H1 (cell line): ENCODE measurements at regions not wholly inside any gene's neighbourhood (a gene's known extent, or its start where the extent isn't known, plus 50 kb on each side); places are given as distances from the start of the nearest gene placed in this dataset.

Experiments
- CTCF ChIA-PET: fragments of 300-600 bp; sonication (Branson Sonifier 250); formaldehyde crosslinking; loops from one replicate; lab custom pipeline; 2021; ENCODE audit not compliant: partially characterized antibody; lab: Charles Lee
- POLR2A ChIA-PET: fragments of 300-600 bp; sonication (Branson Sonifier 250); formaldehyde crosslinking; loops from one replicate; lab custom pipeline; 2021; ENCODE audit warnings: inconsistent platforms; ENCODE audit not compliant: partially characterized antibody; lab: Charles Lee
- DNase-seq, 2 experiments: peaks; one replicate each; pipeline versions ENCODE4 v3.0.0 to v3.0.0-alpha.2; 2010 to 2022; ENCODE audit warnings: low spot score in 2 of 2, low read depth in 1 of 2, mixed read lengths in 1 of 2
- FAIRE-seq: peaks from 2 replicates; lab custom pipeline; 2011; peaks lifted over from hg19 to GRCh38; lab: Jason Lieb, UNC
- H2AFZ ChIP-seq: 2 replicates; pipeline ENCODE4 v1.8.1; 2012; ENCODE audit warnings: low read length, inconsistent platforms
- H2AK5ac ChIP-seq: 2 replicates; pipeline ENCODE4 v1.6.1; 2013; ENCODE audit warnings: low read depth, low read length
- H2BK120ac ChIP-seq: replicated peaks from 2 replicates; pipeline ENCODE3; 2013; ENCODE audit warnings: low read depth, low read length, inconsistent platforms
- H2BK12ac ChIP-seq: 2 replicates; pipeline ENCODE4 v1.6.1; 2013; ENCODE audit warnings: low read depth, low read length
- H2BK15ac ChIP-seq: 2 replicates; pipeline ENCODE4 v1.6.1; 2013; ENCODE audit warnings: low read length
- H2BK20ac ChIP-seq: 2 replicates; pipeline ENCODE4 v1.6.1; 2013; ENCODE audit warnings: low read length
- H2BK5ac ChIP-seq: 2 replicates; pipeline ENCODE4 v1.6.1; 2013; ENCODE audit warnings: low read depth, low read length
- H3K14ac ChIP-seq: 2 replicates; pipeline ENCODE4 v1.6.1; 2013; ENCODE audit warnings: inconsistent platforms; ENCODE audit not compliant: insufficient read length
- H3K18ac ChIP-seq: 2 replicates; pipeline ENCODE4 v1.6.1; 2013; ENCODE audit warnings: low read length; ENCODE audit errors: extremely low read depth
- H3K23ac ChIP-seq: 2 replicates; pipeline ENCODE4 v1.6.1; 2013; ENCODE audit warnings: inconsistent platforms; ENCODE audit not compliant: insufficient read length
- H3K23me2 ChIP-seq: 2 replicates; pipeline ENCODE4 v1.6.1; 2013; ENCODE audit warnings: low read depth, low read length
- H3K27ac ChIP-seq: 2 replicates; pipeline ENCODE4 v1.6.1; 2011; ENCODE audit warnings: low read depth, low read length, inconsistent platforms
- H3K27me3 ChIP-seq, 4 experiments: replicated peaks in 1 of 4; 1 replicate in 1 of 4; 2 replicates in 3 of 4; pipeline versions ENCODE4 v1.6.1 to v1.8.1; 2011 to 2013; ENCODE audit warnings: low read length in 3 of 4, mild to moderate bottlenecking in 3 of 4, inconsistent platforms in 2 of 4, mixed read lengths in 2 of 4, moderate library complexity in 1 of 4; ENCODE audit not compliant: control insufficient read depth in 3 of 4, insufficient read depth in 3 of 4; ENCODE audit errors: extremely low read depth in 1 of 4
- H3K36me3 ChIP-seq, 4 experiments: 2 replicates each; pipeline versions ENCODE4 v1.6.1 to v1.8.1; 2011 to 2013; ENCODE audit warnings: mild to moderate bottlenecking in 4 of 4, low read length in 3 of 4, moderate library complexity in 2 of 4, control low read depth in 1 of 4, inconsistent platforms in 1 of 4; ENCODE audit not compliant: insufficient read depth in 4 of 4, control insufficient read depth in 2 of 4
- H3K4ac ChIP-seq: replicated peaks from 2 replicates; pipeline ENCODE3; 2013; ENCODE audit warnings: low read length, low read depth, mixed read lengths, inconsistent platforms; ENCODE audit not compliant: insufficient read length
- H3K4me1 ChIP-seq, 4 experiments: replicated peaks in 1 of 4; 1 replicate in 1 of 4; 2 replicates in 3 of 4; pipeline versions ENCODE4 v1.6.1 to v1.8.1; 2011 to 2013; ENCODE audit warnings: low read length in 3 of 4, inconsistent platforms in 2 of 4, mixed read lengths in 1 of 4; ENCODE audit not compliant: insufficient read depth in 4 of 4, control insufficient read depth in 3 of 4
- H3K4me2 ChIP-seq, 2 experiments: 2 replicates each; pipeline versions ENCODE4 v1.6.1 to v1.8.1; 2011 to 2013; ENCODE audit warnings: low read depth in 2 of 2, low read length in 2 of 2, control low read depth in 1 of 2, inconsistent platforms in 1 of 2, mild to moderate bottlenecking in 1 of 2; ENCODE audit not compliant: insufficient read depth in 1 of 2
- H3K4me3 ChIP-seq, 4 experiments: fragments of 200-600, 300-600 bp in 1 of 4; sonication (generic), shearing (Covaris generic), sonication (Bioruptor Twin) in 1 of 4; 2 replicates each; pipeline versions ENCODE4 v1.5.1 to v1.8.1; 2011 to 2016; ENCODE audit warnings: low read length in 4 of 4, low read depth in 3 of 4, control low read depth in 2 of 4, inconsistent platforms in 2 of 4, mild to moderate bottlenecking in 2 of 4, mixed read lengths in 1 of 4, moderate library complexity in 1 of 4; ENCODE audit not compliant: insufficient read depth in 2 of 4; ENCODE audit errors: extremely low read depth in 1 of 4
- H3K56ac ChIP-seq: replicated peaks from 2 replicates; pipeline ENCODE3; 2013; ENCODE audit warnings: low read depth, mild to moderate bottlenecking, mixed read lengths, low read length, inconsistent platforms; ENCODE audit not compliant: insufficient read length
- H3K79me1 ChIP-seq: 2 replicates; pipeline ENCODE4 v1.6.1; 2013; ENCODE audit warnings: low read depth, low read length, control low read depth
- H3K79me2 ChIP-seq, 2 experiments: 2 replicates each; pipeline versions ENCODE4 v1.6.1 to v1.8.1; 2012 to 2013; ENCODE audit warnings: low read length in 2 of 2, mild to moderate bottlenecking in 2 of 2, inconsistent platforms in 1 of 2; ENCODE audit not compliant: insufficient read depth in 2 of 2, control insufficient read depth in 1 of 2
- H3K9ac ChIP-seq, 4 experiments: replicated peaks in 1 of 4; 1 replicate in 1 of 4; 2 replicates in 3 of 4; pipeline versions ENCODE4 v1.6.1 to v1.8.1; 2011 to 2013; ENCODE audit warnings: low read depth in 3 of 4, low read length in 3 of 4, control low read depth in 2 of 4, mild to moderate bottlenecking in 2 of 4, moderate library complexity in 2 of 4, inconsistent platforms in 1 of 4; ENCODE audit errors: extremely low read depth in 1 of 4
- H3K9me3 ChIP-seq, 2 experiments: 2 replicates each; pipeline versions ENCODE4 v1.6.1 to v1.8.1; 2012 to 2013; ENCODE audit warnings: mild to moderate bottlenecking in 2 of 2, moderate library complexity in 2 of 2, control low read depth in 1 of 2, inconsistent platforms in 1 of 2, low read depth in 1 of 2, low read length in 1 of 2, mixed read lengths in 1 of 2; ENCODE audit not compliant: insufficient read depth in 2 of 2
- H4K20me1 ChIP-seq, 2 experiments: replicated peaks in 1 of 2; 2 replicates each; pipeline versions ENCODE3 to v1.8.1; 2011 to 2013; ENCODE audit warnings: inconsistent platforms in 2 of 2, low read length in 2 of 2, mild to moderate bottlenecking in 1 of 2; ENCODE audit not compliant: insufficient read depth in 2 of 2, control insufficient read depth in 1 of 2
- H4K5ac ChIP-seq: 2 replicates; pipeline ENCODE4 v1.6.1; 2013; ENCODE audit warnings: low read length, low read depth, mixed read lengths, inconsistent platforms; ENCODE audit not compliant: insufficient read length
- H4K8ac ChIP-seq: 2 replicates; pipeline ENCODE4 v1.8.0; 2013; ENCODE audit warnings: mild to moderate bottlenecking, moderate library complexity, low read length, inconsistent platforms; ENCODE audit not compliant: insufficient read depth; ENCODE audit errors: extremely low read depth
- H4K91ac ChIP-seq: replicated peaks from 2 replicates; pipeline ENCODE3; 2013; ENCODE audit warnings: low read length, mixed read lengths, inconsistent platforms; ENCODE audit not compliant: insufficient read length
- ASH2L ChIP-seq: fragments of 200-600, 300-600 bp; sonication (generic); IDR thresholded peaks from one replicate; pipeline ENCODE4 v1.7.1; 2017; ENCODE audit warnings: low read length
- ATF3 ChIP-seq: IDR thresholded peaks from 2 replicates; pipeline ENCODE4 v1.6.1; 2011; ENCODE audit warnings: low read depth, mild to moderate bottlenecking, low read length; ENCODE audit not compliant: insufficient read depth
- CTBP2 ChIP-seq: IDR thresholded peaks from 2 replicates; pipeline ENCODE4 v1.7.0; 2011; ENCODE audit warnings: borderline replicate concordance, mild to moderate bottlenecking, moderate library complexity, mixed read lengths, low read length; ENCODE audit not compliant: insufficient read depth, insufficient read length
- EP300 ChIP-seq, 2 experiments: IDR thresholded peaks; 1 replicate in 1 of 2; 2 replicates in 1 of 2; pipeline ENCODE4 v1.6.1; 2011 to 2012; ENCODE audit warnings: low read depth in 2 of 2, low read length in 2 of 2, mild to moderate bottlenecking in 2 of 2, borderline replicate concordance in 1 of 2, inconsistent platforms in 1 of 2, moderate library complexity in 1 of 2
- JUN ChIP-seq: IDR thresholded peaks from 2 replicates; pipeline ENCODE4 v1.6.1; 2011; ENCODE audit warnings: low read depth, mild to moderate bottlenecking, improper control_type of control experiment, low read length
- NRF1 ChIP-seq: IDR thresholded peaks from 2 replicates; pipeline ENCODE4 v1.6.1; 2011; ENCODE audit warnings: mild to moderate bottlenecking, low read depth, low read length, improper control_type of control experiment
- POU5F1 ChIP-seq: IDR thresholded peaks from 2 replicates; pipeline ENCODE4 v1.6.1; 2011; ENCODE audit warnings: low read depth, mild to moderate bottlenecking, low read length, moderate library complexity
- SIN3A ChIP-seq, 2 experiments: IDR thresholded peaks in 1 of 2; conservative IDR thresholded peaks in 1 of 2; 2 replicates each; pipeline ENCODE4 v1.6.1; 2011 to 2012; ENCODE audit warnings: low read length in 2 of 2, improper control_type of control experiment in 1 of 2, low read depth in 1 of 2, mild to moderate bottlenecking in 1 of 2
- SIRT6 ChIP-seq: IDR thresholded peaks from one replicate; pipeline ENCODE4 v1.7.1; 2012; ENCODE audit warnings: low read length, inconsistent platforms
- TAF7 ChIP-seq: optimal IDR thresholded peaks from 2 replicates; pipeline ENCODE3; 2011; ENCODE audit warnings: low read depth, mild to moderate bottlenecking, inconsistent platforms, low read length, moderate library complexity, borderline replicate concordance
- WGBS, 2 experiments: shearing (Covaris generic) in 1 of 2; methylation state at CpG; one replicate each; pipeline versions ENCODE4 v1.1.6 to v1.1.7; 2013 to 2015; ENCODE audit warnings: low lambda C conversion rate in 2 of 2, mixed read lengths in 2 of 2, inconsistent platforms in 1 of 2, low coverage in 1 of 2, missing lambda C conversion rate in 1 of 2; ENCODE audit not compliant: insufficient replicate concordance in 2 of 2, insufficient coverage in 1 of 2, insufficient read length in 1 of 2; ENCODE audit errors: extremely low coverage in 1 of 2, missing lambda C conversion rate in 1 of 2; 5-methylcytosine and 5-hydroxymethylcytosine counted together

DNA sequence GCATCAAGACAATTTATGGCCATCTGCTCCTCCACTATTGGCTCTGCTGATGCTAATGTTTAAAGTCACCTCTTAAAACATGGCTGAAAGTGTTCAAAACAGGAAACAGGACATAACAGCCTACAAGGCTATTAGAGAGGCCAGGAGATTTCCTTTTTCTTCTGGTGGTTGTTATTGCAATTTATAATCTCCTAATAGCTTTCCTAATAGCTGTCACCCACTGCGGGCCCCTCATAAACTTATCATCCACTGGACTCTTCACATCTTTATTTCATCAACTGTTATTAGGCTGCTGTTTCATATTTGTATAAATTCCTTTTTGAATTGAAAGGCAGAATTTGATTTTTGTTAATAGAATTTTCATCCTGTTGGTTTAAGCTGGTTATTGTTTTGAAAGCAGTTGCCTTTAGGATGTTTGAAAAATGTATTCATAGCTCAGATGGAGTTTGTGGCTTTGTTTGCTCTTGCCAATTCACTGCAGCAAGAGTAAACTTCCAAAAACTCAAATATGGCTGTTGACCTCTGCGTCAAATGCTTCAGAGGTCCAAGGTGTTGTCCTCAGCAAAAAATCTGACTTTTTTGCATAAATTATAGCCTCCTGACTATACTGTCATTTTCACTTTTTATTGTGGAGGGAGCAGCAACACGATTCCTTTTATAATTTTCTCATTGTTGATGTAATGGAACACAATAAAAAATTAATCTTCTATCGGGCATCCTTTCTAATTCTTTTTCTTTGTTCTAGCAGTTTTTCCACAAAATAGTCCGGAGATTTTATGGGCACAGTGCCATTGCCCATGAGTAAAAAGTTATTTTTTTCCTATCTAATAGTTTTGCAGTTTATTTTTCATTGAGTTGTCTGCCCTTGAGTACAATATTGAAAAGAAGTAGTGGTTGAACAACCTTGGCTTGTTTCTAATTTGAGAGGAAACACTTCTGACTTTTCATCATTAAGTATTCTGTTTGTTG, 69.3 kb downstream of the MAT2B start:
- no peaks in the 10 kb centered on the region for H3K79me1 ChIP-seq
- FAIRE-seq, result no peak
- peaks cover 0 to 4% (median 0%) of the 10 kb centered on the region in 4 experiments; a peak in 1 of 7 replicates for H3K4me1 ChIP-seq
- H3K9ac ChIP-seq, result no peak overlapping the region
- no peak overlapping the region for H4K91ac ChIP-seq
- no peak overlapping the region for H3K14ac ChIP-seq
- H3K4ac ChIP-seq, result no peak overlapping the region
- H3K36me3 ChIP-seq, result no peaks in the 10 kb centered on the region
- H3K27me3 ChIP-seq, result no peaks in the 10 kb centered on the region
- no peaks in the 10 kb centered on the region for H4K20me1 ChIP-seq
- H3K9me3 ChIP-seq, result no peaks in the 10 kb centered on the region
- ChIA-PET POLR2A (no interaction called here), CTCF (interaction anchor here (0.6 to 0.8 kb wide), 2 partner anchors 11 to 459 kb away, joined by 3 to 4 read pairs; no protein-coding TSS in a partner anchor)
- DNase-seq, result no peak
- H2AFZ ChIP-seq, result no peak overlapping the region; the same call in 1 of the 2 replicates
- H2AK5ac ChIP-seq, result no peak overlapping the region
- H2BK20ac ChIP-seq, result no peak overlapping the region
- H2BK5ac ChIP-seq, result no peak overlapping the region
- no peak overlapping the region for H2BK120ac ChIP-seq
- H3K4me2 ChIP-seq, result no peak overlapping the region
- H3K27ac ChIP-seq, result no peak overlapping the region
- H4K8ac ChIP-seq, result no peak overlapping the region
- no peak overlapping the region for H4K5ac ChIP-seq
- H3K4me3 ChIP-seq, result no peak overlapping the region
- no peak overlapping the region for H3K56ac ChIP-seq
- H3K23me2 ChIP-seq, result no peaks in the 10 kb centered on the region
- H2BK15ac ChIP-seq, result no peak overlapping the region
- H3K18ac ChIP-seq, result no peak overlapping the region
- H3K79me2 ChIP-seq, result no peaks in the 10 kb centered on the region
- WGBS, 2 experiments, result 89% methylated on average over 5 of the region's 5 CpGs; no CpG with 5 or more reads in 1 of the 2 experiments
- H2BK12ac ChIP-seq, result no peak overlapping the region
- no peak overlapping the region for H3K23ac ChIP-seq
- no peak for TF ChIP-seq ATF3
- TF ChIP-seq SIN3A (conservative IDR thresholded peaks at IDR 0.05 in 1 of 2, IDR thresholded peaks at IDR 0.05 in 1 of 2; ENCODE audit: low read depth in 1 of 2, low read length in 2 of 2), result no peak
- no peak for TF ChIP-seq EP300 (IDR thresholded peaks at IDR 0.05; ENCODE audit: borderline replicate concordance in 1 of 2, low read depth in 2 of 2, low read length in 2 of 2)
- no peak for TF ChIP-seq CTBP2
- no peak for TF ChIP-seq NRF1
- TF ChIP-seq TAF7, result no peak
- no peak for TF ChIP-seq POU5F1
- TF ChIP-seq SIRT6, result no peak
- TF ChIP-seq JUN, result no peak
- no peak for TF ChIP-seq ASH2L
